PC-9 (cell line): ENCODE measurements at regions not wholly inside any gene's neighbourhood (a gene's known extent, or its start where the extent isn't known, plus 50 kb on each side); places are given as distances from the start of the nearest gene placed in this dataset.

Experiments
- EZH2 ChIP-seq: fragments of 200-600 bp; sonication (generic); IDR thresholded peaks from 2 replicates; pipeline ENCODE4 v1.8.0; 2017; ENCODE audit warnings: antibody characterized with exemption, low read depth
- TF ChIP-seq, protein P1 (sequence below): fragments of 200-600 bp; sonication (generic); conservative IDR thresholded peaks from 2 replicates; pipeline ENCODE4 v1.6.1; 2017; ENCODE audit warnings: mixed run types, antibody characterized with exemption, mild to moderate bottlenecking, moderate library complexity

DNA sequence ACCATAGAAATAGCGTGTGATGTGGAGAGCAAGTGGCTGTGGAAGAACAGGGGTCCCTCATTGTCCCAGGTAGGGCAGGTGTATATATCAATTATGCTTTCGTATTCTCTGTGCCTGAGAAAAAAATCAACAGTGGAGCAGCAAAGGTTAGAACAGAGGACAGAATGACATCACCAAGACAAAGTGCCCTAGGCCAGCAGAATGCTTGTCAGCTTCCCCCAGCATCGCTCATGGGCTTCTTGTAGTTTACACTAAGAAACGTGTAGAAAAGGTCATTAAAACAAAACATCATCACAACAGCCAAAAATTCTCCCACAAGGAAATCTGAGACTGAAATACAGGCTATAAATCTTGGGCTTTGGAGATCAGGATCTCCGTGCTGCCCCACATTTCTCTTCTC is 288.0 kb downstream of the TDRD15 start:
- TF ChIP-seq EZH2, result no peak
- TF ChIP-seq, protein P1, sequence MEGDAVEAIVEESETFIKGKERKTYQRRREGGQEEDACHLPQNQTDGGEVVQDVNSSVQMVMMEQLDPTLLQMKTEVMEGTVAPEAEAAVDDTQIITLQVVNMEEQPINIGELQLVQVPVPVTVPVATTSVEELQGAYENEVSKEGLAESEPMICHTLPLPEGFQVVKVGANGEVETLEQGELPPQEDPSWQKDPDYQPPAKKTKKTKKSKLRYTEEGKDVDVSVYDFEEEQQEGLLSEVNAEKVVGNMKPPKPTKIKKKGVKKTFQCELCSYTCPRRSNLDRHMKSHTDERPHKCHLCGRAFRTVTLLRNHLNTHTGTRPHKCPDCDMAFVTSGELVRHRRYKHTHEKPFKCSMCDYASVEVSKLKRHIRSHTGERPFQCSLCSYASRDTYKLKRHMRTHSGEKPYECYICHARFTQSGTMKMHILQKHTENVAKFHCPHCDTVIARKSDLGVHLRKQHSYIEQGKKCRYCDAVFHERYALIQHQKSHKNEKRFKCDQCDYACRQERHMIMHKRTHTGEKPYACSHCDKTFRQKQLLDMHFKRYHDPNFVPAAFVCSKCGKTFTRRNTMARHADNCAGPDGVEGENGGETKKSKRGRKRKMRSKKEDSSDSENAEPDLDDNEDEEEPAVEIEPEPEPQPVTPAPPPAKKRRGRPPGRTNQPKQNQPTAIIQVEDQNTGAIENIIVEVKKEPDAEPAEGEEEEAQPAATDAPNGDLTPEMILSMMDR, result no peak
